Gastroesophageal sphincter (tissue), 3 donors: ENCODE measurements at regions not wholly inside any gene's neighbourhood (a gene's known extent, or its start where the extent isn't known, plus 50 kb on each side); places are given as distances from the start of the nearest gene placed in this dataset.

Source experiments
- CTCF ChIP-seq, 4 experiments: fragments of 200-600 bp in 2 of 4; fragments of 450-650 bp in 2 of 4; sonication (generic) in 1 of 4; IDR thresholded peaks; one replicate each; pipeline ENCODE4 v1.5.1; 2017 to 2019; ENCODE audit warnings: antibody characterized with exemption in 4 of 4, mild to moderate bottlenecking in 2 of 4, moderate library complexity in 2 of 4
- EP300 ChIP-seq: sonication (generic); formaldehyde crosslinking; IDR thresholded peaks from one replicate; pipeline ENCODE4 v1.6.1; 2017; ENCODE audit warnings: antibody characterized with exemption, mild to moderate bottlenecking
- POLR2A ChIP-seq, 2 donors: fragments of 450-650 bp; IDR thresholded peaks; one replicate each; pipeline ENCODE4 v1.6.1; 2017; ENCODE audit warnings: antibody characterized with exemption in 2 of 2, mild to moderate bottlenecking in 2 of 2, moderate library complexity in 1 of 2
- POLR2AphosphoS5 ChIP-seq: sonication (generic); formaldehyde crosslinking; IDR thresholded peaks from one replicate; pipeline ENCODE4 v1.6.1; 2017; ENCODE audit warnings: antibody characterized with exemption

DNA sequence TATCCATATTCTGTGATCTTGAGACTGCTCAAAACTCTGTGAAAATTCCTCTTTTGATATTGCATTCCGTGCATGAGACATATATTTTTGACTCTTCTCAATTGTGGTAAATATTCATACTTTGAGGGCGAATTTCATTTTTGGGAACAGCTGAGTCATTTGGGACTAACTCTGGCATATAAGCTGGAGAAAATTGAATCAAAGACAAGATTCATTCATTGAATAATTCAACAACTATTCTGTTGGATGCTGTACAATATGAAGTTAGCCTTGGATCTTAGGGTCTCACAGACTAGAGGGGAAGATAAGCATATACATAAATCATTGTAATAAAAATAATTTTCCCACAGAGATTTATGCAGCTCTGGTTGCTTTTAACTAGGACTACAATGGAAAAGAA, 183.2 kb upstream of the NEBL start:
- TF ChIP-seq CTCF (IDR thresholded peaks at IDR 0.05), result no peak
- TF ChIP-seq POLR2A (IDR thresholded peaks at IDR 0.05), result no peak
- TF ChIP-seq POLR2AphosphoS5, result no peak
- no peak for TF ChIP-seq EP300
